ENCODE measurements at regions not wholly inside any gene's neighbourhood (a gene's known extent, or its start where the extent isn't known, plus 50 kb on each side); places are given as distances from the start of the nearest gene placed in this dataset.

GRCh38 chr5:4738298-4738697, 401.8 kb upstream of the ADAMTS16 start:
- TF ChIP-seq CTCF (IDR thresholded peaks at IDR 0.05) (no peak), POLR2A (IDR thresholded peaks at IDR 0.05) (no peak), EP300 (IDR thresholded peaks at IDR 0.05) (no peak)

Data from ovary (tissue), 3 donors.